AG04449 (cell line): ENCODE measurements at regions not wholly inside any gene's neighbourhood (a gene's known extent, or its start where the extent isn't known, plus 50 kb on each side); places are given as distances from the start of the nearest gene placed in this dataset.

ENCODE experiments used
- CTCF ChIA-PET: fragments of 350-600 bp; formaldehyde crosslinking; extraction: SDS; loops from one replicate; lab custom pipeline; 2021; ENCODE audit warnings: antibody characterized with exemption; lab: Yijun Ruan, JAX
- POLR2A ChIA-PET: fragments of 400-600, 350-600 bp; formaldehyde crosslinking; extraction: SDS; loops from one replicate; lab custom pipeline; 2020; ENCODE audit warnings: antibody characterized with exemption, inconsistent platforms; lab: Yijun Ruan, JAX
- DNase-seq: peaks from one replicate; pipeline ENCODE4 v3.0.0-alpha.2; 2010; ENCODE audit warnings: low read depth, low spot score
- H3K4me3 ChIP-seq: 2 replicates; pipeline ENCODE4 v1.5.1; 2011; ENCODE audit warnings: low read depth, mild to moderate bottlenecking, control low read depth, low read length
- TF ChIP-seq, protein P1 (sequence below): IDR thresholded peaks from one replicate; pipeline ENCODE4 v1.5.1; 2011; ENCODE audit warnings: mild to moderate bottlenecking, moderate library complexity, low read length, control low read depth, inconsistent platforms; ENCODE audit not compliant: insufficient read depth; ENCODE audit errors: missing control alignments

- POLR2A ChIA-PET = no interaction called here
Measured at GRCh38 chr4:24637173-24637572, 52.8 kb upstream of the DHX15 start.

GRCh38 chr4:24638396-24638875 is 54.1 kb upstream of the DHX15 start:
- ChIA-PET CTCF (no interaction called here), POLR2A (no interaction called here)
- TF ChIP-seq, protein P1, sequence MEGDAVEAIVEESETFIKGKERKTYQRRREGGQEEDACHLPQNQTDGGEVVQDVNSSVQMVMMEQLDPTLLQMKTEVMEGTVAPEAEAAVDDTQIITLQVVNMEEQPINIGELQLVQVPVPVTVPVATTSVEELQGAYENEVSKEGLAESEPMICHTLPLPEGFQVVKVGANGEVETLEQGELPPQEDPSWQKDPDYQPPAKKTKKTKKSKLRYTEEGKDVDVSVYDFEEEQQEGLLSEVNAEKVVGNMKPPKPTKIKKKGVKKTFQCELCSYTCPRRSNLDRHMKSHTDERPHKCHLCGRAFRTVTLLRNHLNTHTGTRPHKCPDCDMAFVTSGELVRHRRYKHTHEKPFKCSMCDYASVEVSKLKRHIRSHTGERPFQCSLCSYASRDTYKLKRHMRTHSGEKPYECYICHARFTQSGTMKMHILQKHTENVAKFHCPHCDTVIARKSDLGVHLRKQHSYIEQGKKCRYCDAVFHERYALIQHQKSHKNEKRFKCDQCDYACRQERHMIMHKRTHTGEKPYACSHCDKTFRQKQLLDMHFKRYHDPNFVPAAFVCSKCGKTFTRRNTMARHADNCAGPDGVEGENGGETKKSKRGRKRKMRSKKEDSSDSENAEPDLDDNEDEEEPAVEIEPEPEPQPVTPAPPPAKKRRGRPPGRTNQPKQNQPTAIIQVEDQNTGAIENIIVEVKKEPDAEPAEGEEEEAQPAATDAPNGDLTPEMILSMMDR = no peak
- DNase-seq = no peak
- H3K4me3 ChIP-seq = no peak overlapping the region

More at GRCh38 chr4:24637173-24637572, 52.8 kb upstream of the DHX15 start:
- TF ChIP-seq, protein P1 = no peak
- H3K4me3 ChIP-seq = no peak overlapping the region
- CTCF ChIA-PET = no interaction called here
- DNase-seq = no peak

GRCh38 chr4:24639714-24640113 is 55.4 kb upstream of the DHX15 start:
- TF ChIP-seq, protein P1 = no peak
- no peak overlapping the region for H3K4me3 ChIP-seq
- no peak for DNase-seq
- ChIA-PET POLR2A (no interaction called here), CTCF (no interaction called here)

- H3K4me3 ChIP-seq = no peak overlapping the region
- ChIA-PET CTCF (no interaction called here), POLR2A (no interaction called here)
- no peak for DNase-seq
- TF ChIP-seq, protein P1 = no peak
Measured at GRCh38 chr4:24640366-24640765, 56.0 kb upstream of the DHX15 start.

GRCh38 chr4:24642981-24643547 is 58.7 kb upstream of the DHX15 start:
- CTCF ChIA-PET = no interaction called here

GRCh38 chr4:24643774-24644520 is 59.6 kb upstream of the DHX15 start:
- ChIA-PET POLR2A (interaction anchor here (0.8 kb wide), 1 partner anchor 61 kb away, joined by 3 read pairs; no protein-coding TSS in a partner anchor), CTCF (no interaction called here)
- no peak for DNase-seq
- TF ChIP-seq, protein P1 = no peak
- H3K4me3 ChIP-seq = no peak overlapping the region

More at GRCh38 chr4:24642981-24643547, 58.7 kb upstream of the DHX15 start:
- POLR2A ChIA-PET = interaction anchor here (0.8 kb wide), 1 partner anchor 60 kb away, joined by 3 read pairs; no protein-coding TSS in a partner anchor
- DNase-seq = no peak
- no peak overlapping the region for H3K4me3 ChIP-seq
- TF ChIP-seq, protein P1 = no peak
